Choroid plexus epithelial cell (primary cell): ENCODE measurements at regions not wholly inside any gene's neighbourhood (a gene's known extent, or its start where the extent isn't known, plus 50 kb on each side); places are given as distances from the start of the nearest gene placed in this dataset.

ENCODE experiments used
- DNase-seq: peaks from one replicate; pipeline ENCODE4 v3.0.0-alpha.2; 2010; ENCODE audit warnings: low read depth
- H3K4me3 ChIP-seq: 2 replicates; pipeline ENCODE4 v1.5.1; 2011; ENCODE audit warnings: low read depth, mild to moderate bottlenecking, control low read depth, low read length, moderate library complexity
- CTCF ChIP-seq: conservative IDR thresholded peaks from 2 replicates; pipeline ENCODE4 v1.5.1; 2011; ENCODE audit warnings: low read depth, mild to moderate bottlenecking, control low read depth, inconsistent platforms, low read length, moderate library complexity

GRCh38 chr2:223464071-223464470 is 138.1 kb downstream of the SCG2 start:
- no peak for TF ChIP-seq CTCF

GRCh38 chr2:223465793-223466192 is 136.4 kb downstream of the SCG2 start:
- no peak overlapping the region for H3K4me3 ChIP-seq
- DNase-seq = peak; percentile 99
- no peak for TF ChIP-seq CTCF

More at GRCh38 chr2:223464071-223464470, 138.1 kb downstream of the SCG2 start:
- no peak overlapping the region for H3K4me3 ChIP-seq
- DNase-seq = peak; percentile 71

- no peak overlapping the region for H3K4me3 ChIP-seq
- no peak for TF ChIP-seq CTCF
Measured at GRCh38 chr2:223467196-223467595, 135.0 kb downstream of the SCG2 start.

GRCh38 chr2:223469270-223470046 is 132.7 kb downstream of the SCG2 start:
- no peak overlapping the region for H3K4me3 ChIP-seq
- TF ChIP-seq CTCF = no peak

More at GRCh38 chr2:223467196-223467595, 135.0 kb downstream of the SCG2 start:
- peak; percentile 19 for DNase-seq

GRCh38 chr2:223470602-223471001 is 131.6 kb downstream of the SCG2 start:
- TF ChIP-seq CTCF = no peak
- H3K4me3 ChIP-seq = no peak overlapping the region
- peak; percentile 50 for DNase-seq

More at GRCh38 chr2:223469270-223470046, 132.7 kb downstream of the SCG2 start:
- DNase-seq = peak; percentile 98

- no peak for DNase-seq
- no peak for TF ChIP-seq CTCF
- no peak overlapping the region for H3K4me3 ChIP-seq
Measured at GRCh38 chr2:223472771-223473170, 129.4 kb downstream of the SCG2 start.

GRCh38 chr2:223474893-223475292 is 127.3 kb downstream of the SCG2 start:
- no peak for DNase-seq

More at GRCh38 chr2:223474893-223475292, 127.3 kb downstream of the SCG2 start:
- H3K4me3 ChIP-seq = no peak overlapping the region
- no peak for TF ChIP-seq CTCF
